ENCODE measurements at regions not wholly inside any gene's neighbourhood (a gene's known extent, or its start where the extent isn't known, plus 50 kb on each side); places are given as distances from the start of the nearest gene placed in this dataset.
A peak's percentile ranks its signal among the peaks of the same experiment; 100 is the strongest.
"Not testable (repeated sequence)": the region's sequence is repeated elsewhere in the genome, so short reads cannot be mapped to it uniquely, and the experiment has no call there.

DNA sequence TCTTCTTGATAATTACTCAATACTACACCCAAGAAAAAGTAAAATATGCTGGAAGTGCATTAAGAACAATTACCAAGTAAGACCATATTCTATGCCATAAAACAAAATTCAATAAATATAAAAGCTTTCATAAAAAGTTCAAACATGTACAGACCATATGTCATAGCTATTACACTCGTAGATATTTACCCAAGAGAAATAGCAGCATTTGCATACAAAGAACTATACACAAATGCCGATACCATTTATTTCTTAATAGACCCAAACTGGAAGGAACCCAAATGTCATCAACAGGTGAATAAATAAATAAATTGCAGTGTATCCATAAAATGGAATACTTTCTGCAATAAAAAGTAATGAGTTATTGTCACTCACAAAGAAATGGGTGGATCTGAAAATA, 78.3 kb upstream of the SLC16A7 start:
- in situ Hi-C loops (cut with MboI; ENCODE audit: low pct_unique_long_range_greater_than_20kb, low sequenced_read_pairs), result no loop called here
- no peak for DNase-seq

DNA sequence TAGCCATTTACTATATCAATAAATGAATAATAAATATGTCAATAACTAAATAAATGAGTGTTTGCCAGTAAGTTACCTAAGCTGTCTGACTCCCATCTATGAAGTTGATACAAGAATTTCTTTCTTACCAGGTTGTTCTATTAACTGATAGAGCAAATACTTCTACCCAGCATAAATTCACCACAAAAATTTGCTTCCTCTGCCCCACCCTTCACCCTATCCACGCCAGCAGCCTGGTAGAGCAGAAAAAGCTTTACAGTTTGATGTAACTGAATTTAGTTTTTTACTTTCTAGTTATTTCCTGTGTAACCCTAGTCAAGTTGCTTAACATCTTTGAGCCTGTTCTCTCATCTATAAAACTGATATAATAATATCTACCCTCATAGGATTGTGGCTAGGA, 94.9 kb upstream of the SLC16A7 start:
- no peak for DNase-seq
- in situ Hi-C loops (cut with MboI; ENCODE audit: low pct_unique_long_range_greater_than_20kb, low sequenced_read_pairs), result no loop called here

DNA sequence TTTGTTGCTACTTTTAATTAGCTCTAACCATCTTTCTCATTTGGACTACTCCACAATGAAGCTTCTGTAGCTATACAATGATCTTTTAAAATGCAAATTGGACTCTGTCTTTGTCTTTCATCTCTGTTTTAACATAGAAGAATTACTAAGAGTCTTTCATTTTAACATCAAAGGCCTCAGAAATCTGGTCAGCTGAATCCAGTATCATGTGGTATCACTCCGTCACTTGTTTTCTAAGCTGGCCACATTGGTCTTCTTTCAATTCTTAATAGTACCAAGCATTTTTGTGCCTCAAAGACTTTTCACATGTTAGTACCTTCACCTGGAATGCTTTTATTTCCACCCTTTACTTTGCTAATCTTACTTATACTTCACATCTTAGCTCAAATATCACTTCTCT, 95.5 kb upstream of the SLC16A7 start:
- no peak for DNase-seq
- in situ Hi-C loops (cut with MboI; ENCODE audit: low pct_unique_long_range_greater_than_20kb, low sequenced_read_pairs), result no loop called here

DNA sequence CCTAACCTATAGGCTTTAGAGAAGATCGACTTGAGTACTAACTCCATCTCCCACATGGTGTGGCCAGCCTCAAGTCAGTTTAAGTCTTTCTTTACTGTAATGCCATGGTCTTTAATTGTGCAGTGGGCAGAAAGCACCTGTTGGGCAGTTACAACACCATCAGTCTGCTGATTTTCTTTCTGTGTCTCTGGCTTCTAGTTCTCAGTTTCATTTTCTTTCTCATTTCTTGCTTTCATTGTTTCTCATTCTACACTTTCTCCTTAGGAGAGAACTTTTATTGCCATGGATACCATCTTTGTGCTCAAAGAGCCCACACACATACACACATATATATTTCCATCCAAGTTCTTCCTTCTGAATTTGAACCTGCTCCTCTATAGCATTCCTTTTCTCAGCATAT, 96.1 kb upstream of the SLC16A7 start:
- in situ Hi-C loops (cut with MboI; ENCODE audit: low pct_unique_long_range_greater_than_20kb, low sequenced_read_pairs), result no loop called here
- no peak for DNase-seq

DNA sequence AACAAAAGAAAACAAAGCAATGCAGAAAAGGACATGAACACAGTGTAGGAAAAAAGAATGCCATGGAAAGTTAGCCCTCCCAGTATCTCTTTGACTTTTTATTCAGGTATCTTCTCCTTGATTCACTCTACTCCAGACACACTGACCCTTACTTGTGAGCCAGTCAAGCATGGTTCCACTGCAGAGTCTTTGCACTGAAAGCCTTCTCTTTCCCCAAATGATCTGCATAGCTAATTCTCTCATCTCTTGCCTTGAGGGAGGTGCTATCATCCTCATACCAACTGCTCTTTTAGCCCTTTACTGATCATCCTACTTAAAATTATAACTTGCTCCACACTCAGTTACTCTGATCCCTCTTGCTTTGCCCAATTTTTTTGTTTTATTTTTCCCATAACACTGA, 101.2 kb upstream of the SLC16A7 start:
- in situ Hi-C loops (cut with MboI; ENCODE audit: low pct_unique_long_range_greater_than_20kb, low sequenced_read_pairs), result no loop called here

DNA sequence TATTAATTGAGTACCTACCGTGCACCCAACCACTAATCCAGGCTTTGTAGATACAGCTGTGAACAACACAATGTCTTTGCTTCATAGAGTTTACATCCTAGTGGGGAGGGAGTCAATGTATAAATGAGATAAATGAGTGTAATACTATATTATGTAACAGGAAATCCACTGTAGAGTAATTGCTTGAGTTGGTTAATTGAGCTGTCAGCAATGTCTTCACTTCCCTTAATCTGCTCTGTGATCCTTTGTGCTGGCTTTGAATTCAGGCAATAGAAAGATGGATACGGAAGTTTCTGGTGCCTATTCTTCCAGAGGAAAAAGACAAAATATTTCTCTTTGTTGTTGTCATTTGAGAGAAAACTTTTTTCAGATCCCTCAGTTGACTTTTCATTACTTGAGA, 104.0 kb upstream of the SLC16A7 start:
- in situ Hi-C loops (cut with MboI; ENCODE audit: low pct_unique_long_range_greater_than_20kb, low sequenced_read_pairs), result no loop called here
- peak; percentile 4 for DNase-seq

More for the DNA sequence above, 101.2 kb upstream of the SLC16A7 start:
- no peak for DNase-seq

DNA sequence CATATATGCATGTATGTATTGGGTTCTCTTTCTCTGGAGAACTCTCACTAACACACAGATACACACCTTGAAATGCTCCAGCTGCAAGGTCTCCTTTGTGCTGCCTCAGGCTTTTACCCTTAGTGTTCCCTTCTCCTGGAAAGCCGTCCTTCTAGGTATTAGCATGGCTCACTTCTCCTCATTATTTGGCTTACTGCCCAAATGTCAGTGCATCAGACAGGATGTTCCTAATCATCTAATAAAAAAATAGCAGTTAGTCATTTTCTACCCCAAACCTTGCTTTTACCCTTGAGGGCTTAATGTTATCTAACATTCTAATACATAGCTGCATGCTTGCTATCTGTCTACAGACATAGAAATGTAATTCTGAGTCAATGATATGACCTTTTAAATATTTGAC, 109.0 kb upstream of the SLC16A7 start:
- no peak for DNase-seq
- in situ Hi-C loops (cut with MboI; ENCODE audit: low pct_unique_long_range_greater_than_20kb, low sequenced_read_pairs), result no loop called here

DNA sequence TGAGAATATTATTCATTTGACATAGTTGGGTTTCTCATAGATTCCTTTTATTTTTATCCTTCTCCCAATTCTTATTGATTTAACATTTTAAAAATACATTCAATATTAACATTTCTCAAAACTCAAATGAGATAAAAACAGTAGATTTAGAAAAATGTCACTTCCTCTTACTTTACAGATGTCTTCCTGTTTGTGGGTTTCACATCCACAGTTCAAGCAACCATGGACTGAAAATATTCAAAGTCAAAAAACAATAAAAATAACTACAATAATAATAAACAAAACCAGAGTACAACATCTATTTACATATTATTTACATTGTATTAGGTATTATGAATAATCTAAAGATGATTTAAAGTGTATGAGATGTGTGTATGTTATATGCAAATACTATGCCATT, 111.3 kb upstream of the SLC16A7 start:
- no peak for DNase-seq
- in situ Hi-C loops (cut with MboI; ENCODE audit: low pct_unique_long_range_greater_than_20kb, low sequenced_read_pairs), result no loop called here

DNA sequence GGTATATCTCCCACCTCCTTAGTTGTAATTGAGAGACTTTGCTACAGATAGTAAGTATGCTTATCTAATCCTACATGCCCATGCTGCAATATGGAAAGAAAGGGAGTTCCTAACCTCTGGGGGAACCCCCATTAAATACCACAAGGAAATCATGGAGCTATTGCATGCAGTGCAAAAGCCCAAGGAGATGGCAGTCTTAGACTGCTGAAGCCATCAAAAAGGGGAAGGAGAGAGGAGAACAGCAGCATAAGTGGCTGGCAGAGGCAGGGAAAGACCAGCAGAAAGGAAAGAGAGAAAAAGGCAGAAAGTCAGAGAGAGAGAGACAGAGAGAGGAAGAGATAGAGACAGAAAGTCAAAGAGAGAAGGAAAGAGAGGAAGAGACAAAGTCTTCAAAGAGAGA, 121.6 kb upstream of the SLC16A7 start:
- in situ Hi-C loops (cut with MboI; ENCODE audit: low pct_unique_long_range_greater_than_20kb, low sequenced_read_pairs); DNase-seq: not testable (repeated sequence)

DNA sequence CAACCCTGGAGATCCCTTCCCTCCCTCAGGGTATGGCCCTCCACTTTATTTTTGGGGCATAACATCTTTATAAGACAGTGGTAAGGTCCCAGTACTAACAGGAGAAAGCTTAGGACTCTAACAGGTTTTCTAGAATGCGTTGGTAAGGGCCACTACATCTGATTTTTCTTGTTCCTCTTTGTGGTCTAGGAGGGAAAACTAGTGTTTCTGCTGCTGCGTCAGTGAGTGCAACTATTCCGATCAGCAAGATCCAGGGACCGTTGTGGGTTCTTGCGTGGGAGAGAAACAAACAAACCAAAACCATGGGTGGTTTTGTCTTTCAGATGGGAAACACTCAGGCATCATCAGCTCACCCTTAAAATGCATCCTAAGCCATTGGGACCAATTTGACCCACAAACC, 123.6 kb upstream of the SLC16A7 start:
- peak; percentile 51 for DNase-seq
- in situ Hi-C loops (cut with MboI; ENCODE audit: low pct_unique_long_range_greater_than_20kb, low sequenced_read_pairs), result no loop called here

DNA sequence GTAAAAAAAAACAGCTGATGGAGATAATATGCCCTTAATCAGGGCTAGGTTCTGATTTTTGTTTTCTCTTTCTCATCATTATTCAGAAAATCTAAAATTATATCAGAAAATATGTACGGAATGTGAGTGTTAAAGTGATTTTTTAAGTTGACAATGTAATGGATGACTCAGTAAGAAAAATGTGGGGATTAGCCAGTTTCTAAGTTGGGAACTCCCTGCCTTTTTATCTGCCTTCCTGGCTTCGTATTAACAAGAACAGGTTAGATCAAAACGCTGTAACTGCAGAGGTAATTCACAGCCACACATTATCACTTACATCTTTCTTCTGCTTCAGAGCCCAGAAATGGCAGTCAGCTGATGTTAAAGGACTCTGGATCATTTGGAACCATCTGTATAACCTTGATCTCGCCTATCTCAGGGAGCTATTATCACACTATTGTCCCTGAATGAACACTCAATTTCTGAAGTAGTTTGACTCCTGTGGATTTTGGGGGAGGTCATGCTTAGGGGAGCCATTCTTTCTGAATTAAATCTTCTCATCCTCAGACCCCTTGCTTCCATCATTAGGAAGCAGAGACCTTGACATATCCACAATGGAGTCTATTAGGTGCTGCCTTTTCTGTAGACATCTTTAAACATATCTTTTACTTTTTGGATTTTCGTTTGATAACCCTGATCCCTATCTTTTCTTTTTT, 135.7 kb upstream of the SLC16A7 start:
- DNase-seq, result no peak
- in situ Hi-C loops (cut with MboI; ENCODE audit: low pct_unique_long_range_greater_than_20kb, low sequenced_read_pairs), result no loop called here

DNA sequence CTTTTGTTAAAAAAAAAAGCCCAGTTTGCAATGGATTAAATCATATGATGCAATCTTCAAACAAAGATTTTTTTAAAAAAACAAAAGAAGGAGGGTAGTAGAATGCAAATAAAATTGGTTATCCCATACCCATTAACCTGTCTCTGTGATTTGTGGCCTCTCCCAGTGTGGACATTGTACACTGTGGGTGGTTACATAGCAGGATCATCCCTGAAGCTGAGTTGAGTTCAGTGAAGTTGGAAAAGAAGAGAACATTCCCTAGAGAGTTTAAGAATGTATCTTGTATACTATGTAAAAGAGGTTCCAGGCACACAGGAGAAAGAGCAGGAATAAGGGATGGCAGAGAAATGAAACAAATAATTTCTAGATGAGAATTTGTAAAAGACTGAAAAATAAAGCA, 142.4 kb upstream of the SLC16A7 start:
- in situ Hi-C loops (cut with MboI; ENCODE audit: low pct_unique_long_range_greater_than_20kb, low sequenced_read_pairs), result no loop called here
- no peak for DNase-seq

DNA sequence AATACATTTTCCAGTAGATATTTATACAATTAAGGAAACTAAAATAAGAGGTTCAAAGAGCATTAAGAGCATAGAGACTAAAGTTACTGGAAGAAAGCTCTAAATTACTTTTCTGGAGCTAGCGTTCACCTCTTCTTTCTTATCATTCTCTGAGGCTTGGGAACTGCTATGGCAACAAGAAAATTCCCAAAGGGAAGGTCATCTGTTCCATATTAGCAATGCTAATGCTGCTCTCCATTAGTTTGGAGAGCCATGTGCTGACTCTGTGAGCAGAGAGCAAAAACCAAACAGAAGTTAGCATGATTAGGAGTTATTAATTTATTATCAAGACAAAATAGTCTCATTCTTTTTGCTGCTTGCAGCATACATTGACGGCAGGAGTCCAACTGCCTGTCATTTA, 143.1 kb upstream of the SLC16A7 start:
- DNase-seq, result no peak
- in situ Hi-C loops (cut with MboI; ENCODE audit: low pct_unique_long_range_greater_than_20kb, low sequenced_read_pairs), result no loop called here

DNA sequence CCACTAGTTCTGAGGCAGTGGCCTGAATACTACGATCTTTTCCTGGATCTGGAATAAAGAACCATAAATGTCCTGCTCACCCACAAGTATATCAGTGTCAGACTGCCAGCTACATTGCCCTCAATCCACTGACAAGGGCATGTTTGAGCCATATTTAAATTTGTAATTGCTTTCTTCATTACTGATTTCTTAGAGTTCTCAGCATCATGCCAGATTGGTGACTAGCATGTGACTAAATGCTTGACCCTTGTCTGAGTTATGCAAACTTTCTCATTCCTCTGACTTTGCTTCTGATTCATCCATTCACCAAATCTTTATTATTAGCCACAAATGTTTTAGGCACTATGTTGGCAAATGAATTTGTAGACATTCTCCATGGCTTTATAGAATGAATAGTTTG, 143.6 kb upstream of the SLC16A7 start:
- in situ Hi-C loops (cut with MboI; ENCODE audit: low pct_unique_long_range_greater_than_20kb, low sequenced_read_pairs), result no loop called here
- no peak for DNase-seq

DNA sequence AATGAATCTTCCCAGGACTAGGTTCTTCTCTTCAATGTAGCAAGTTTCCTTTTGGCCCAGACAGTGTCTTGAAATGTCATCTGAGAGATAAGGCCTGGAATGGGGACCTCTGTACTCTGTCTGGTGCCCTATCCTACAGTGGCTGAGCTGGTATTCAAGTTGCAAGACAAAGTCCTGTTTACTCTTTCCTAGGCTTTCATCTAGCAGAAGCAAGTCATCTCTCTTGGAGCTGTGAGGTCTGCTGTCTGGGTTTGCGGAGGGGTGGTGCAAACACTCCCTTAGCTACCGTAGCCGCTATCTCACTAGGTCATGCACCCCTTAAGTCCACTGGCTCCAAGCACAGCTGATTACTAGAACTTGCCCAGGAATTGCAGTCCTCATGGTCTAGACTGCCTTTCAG, 149.7 kb upstream of the SLC16A7 start:
- no peak for DNase-seq
- in situ Hi-C loops (cut with MboI; ENCODE audit: low pct_unique_long_range_greater_than_20kb, low sequenced_read_pairs), result no loop called here

DNA sequence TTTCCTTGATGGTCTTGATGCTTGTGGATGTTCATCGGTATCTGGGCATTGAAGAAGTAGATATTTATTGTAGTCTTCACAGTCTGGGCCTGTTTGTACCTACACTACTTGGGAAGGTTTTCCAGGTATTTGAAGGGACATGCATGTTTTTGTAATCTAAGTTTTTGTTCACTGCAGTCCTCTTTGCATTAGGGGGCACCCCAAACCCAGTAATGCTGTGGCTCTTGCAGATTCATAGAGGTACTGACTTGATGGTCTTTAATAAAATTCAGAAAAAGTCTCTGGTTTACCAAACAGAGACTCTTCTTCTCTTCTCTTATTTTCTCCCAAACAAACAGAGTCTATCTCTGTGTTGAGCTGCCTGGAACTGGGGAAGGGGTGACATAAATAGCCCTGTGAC, 150.9 kb upstream of the SLC16A7 start:
- DNase-seq, result no peak

DNA sequence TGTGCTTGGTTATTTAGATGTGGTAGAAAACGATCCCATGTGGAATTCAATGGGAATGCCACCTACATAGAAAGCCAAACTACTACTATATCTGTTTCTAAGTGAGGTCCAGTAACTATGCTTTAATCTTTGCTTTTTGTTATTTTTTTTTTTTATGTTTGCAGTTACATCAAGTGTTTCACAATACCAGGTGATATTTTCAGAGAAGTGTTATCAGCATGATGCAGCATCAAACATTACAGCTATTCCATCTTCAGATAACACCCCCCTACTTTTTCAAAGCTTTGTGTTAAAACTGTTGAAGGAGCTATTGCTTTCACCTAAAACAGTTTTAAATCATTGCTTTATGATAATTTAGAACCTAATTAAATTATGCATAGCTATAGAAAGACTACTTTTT, 163.8 kb upstream of the SLC16A7 start:
- in situ Hi-C loops (cut with MboI; ENCODE audit: low pct_unique_long_range_greater_than_20kb, low sequenced_read_pairs), result no loop called here
- DNase-seq, result no peak

More for the DNA sequence above, 150.9 kb upstream of the SLC16A7 start:
- in situ Hi-C loops (cut with MboI; ENCODE audit: low pct_unique_long_range_greater_than_20kb, low sequenced_read_pairs), result no loop called here

DNA sequence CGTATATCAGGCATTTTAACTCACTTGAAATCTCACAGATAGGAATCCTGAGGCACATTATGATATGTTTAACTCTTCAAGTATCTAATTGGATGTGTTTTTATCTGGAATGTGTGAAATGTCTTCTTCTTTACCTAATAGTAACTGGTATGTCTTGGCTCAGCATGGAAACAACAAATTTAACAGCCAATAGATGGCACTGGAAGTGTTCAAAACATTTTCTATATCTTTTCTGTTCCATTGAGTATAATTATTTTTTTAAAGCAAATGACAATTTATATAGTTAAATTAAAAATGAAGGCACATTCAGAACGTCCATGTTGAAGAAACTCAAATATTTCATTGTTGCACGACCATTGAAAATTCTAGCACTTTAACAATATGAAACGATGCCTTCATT, 164.6 kb upstream of the SLC16A7 start:
- DNase-seq, result no peak
- in situ Hi-C loops (cut with MboI; ENCODE audit: low pct_unique_long_range_greater_than_20kb, low sequenced_read_pairs), result no loop called here

DNA sequence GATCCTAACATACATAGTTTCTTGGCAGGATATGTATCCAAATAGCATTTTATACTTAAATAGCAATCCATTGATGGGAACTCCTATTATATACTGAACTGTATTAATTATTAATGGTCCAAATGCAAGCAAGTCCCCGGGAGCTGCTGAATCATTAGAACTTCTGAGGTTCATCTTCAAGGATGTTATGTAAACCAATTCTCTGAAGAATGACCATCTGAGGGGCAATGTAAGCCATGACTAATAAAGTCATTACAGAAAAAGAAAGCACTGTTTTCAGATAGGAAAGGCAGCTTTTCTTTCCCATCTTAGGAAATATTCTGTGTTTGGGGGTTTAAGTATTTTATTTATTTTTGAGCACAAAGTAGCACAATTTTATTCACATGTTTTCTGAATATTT, 166.1 kb upstream of the SLC16A7 start:
- in situ Hi-C loops (cut with MboI; ENCODE audit: low pct_unique_long_range_greater_than_20kb, low sequenced_read_pairs), result no loop called here
- no peak for DNase-seq

DNA sequence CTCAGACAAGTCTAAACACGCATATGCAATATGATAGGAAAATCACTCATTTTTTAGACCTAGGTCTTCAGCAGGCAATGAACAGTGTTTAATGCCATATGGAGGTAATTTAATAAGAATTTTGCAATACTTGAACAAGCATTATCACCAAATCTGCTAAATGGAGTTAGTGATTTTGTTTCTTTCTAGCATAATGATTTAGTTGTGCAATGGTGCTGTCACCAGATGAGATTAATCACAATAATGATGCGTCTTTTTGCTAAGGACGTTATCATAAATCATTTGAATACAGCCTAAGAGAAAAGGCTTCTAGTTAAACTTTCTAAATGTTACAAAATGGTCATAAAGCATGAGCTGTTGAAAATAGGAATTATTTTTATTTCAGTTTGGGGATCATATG, 170.0 kb upstream of the SLC16A7 start:
- in situ Hi-C loops (cut with MboI; ENCODE audit: low pct_unique_long_range_greater_than_20kb, low sequenced_read_pairs), result no loop called here

DNA sequence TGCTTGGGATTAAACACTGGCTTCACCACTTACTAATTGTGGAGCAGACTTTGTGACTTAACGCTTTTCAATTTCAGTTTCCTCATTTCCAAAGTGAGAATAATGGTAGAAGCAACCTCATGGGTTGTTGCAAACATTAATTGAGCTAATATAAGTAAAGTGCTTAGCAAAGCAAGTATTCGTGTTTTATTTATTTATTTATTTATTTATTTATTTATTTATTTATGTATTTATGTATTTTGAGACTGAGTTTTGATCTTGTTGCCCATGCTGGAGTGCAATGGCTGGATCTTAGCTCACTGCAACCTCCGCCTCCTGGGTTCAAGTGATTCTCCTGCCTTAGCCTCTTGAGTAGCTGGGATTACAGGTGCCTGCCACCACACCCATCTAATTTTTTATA, 171.2 kb upstream of the SLC16A7 start:
- DNase-seq; in situ Hi-C loops (cut with MboI; ENCODE audit: low pct_unique_long_range_greater_than_20kb, low sequenced_read_pairs): not testable (repeated sequence)

More for the DNA sequence above, 170.0 kb upstream of the SLC16A7 start:
- no peak for DNase-seq

DNA sequence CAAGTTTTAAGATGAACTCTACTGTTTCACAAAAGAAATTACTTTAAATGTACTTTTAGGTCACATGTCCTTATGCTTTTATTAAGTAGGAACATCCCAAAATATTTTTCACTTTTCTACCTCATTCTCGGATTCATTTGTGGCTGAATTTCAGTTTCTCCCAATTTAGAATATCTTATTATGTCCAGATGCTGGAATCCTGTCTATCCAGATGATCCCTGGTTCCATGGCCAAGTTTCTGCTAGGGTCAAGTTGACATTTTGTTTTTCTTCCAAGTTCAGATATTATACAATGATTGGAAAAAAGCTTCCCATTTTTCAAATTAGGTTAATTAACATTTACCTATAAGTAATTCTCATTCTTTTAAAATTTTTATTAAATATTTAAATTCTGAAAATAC, 181.8 kb upstream of the SLC16A7 start:
- DNase-seq, result no peak
- in situ Hi-C loops (cut with MboI; ENCODE audit: low pct_unique_long_range_greater_than_20kb, low sequenced_read_pairs), result no loop called here

All from KBM-7 (cell line).